H1 (cell line): ENCODE measurements at regions not wholly inside any gene's neighbourhood (a gene's known extent, or its start where the extent isn't known, plus 50 kb on each side); places are given as distances from the start of the nearest gene placed in this dataset.

Experiments
- EZH2 ChIP-seq: fragments of 200-600 bp; sonication (generic); IDR thresholded peaks from 2 replicates; pipeline ENCODE4 v1.7.1; 2012; ENCODE audit warnings: low read depth, mild to moderate bottlenecking, moderate library complexity, low read length, inconsistent platforms; ENCODE audit not compliant: severe bottlenecking
- FOSL1 ChIP-seq: IDR thresholded peaks from 2 replicates; pipeline ENCODE4 v1.6.1; 2011; ENCODE audit warnings: mild to moderate bottlenecking, low read depth, low read length, moderate library complexity; ENCODE audit not compliant: insufficient read depth
- HDAC6 ChIP-seq: IDR thresholded peaks from one replicate; pipeline ENCODE4 v1.7.1; 2012; ENCODE audit warnings: low read depth, mild to moderate bottlenecking, inconsistent platforms, low read length, moderate library complexity
- JUND ChIP-seq: IDR thresholded peaks from 2 replicates; pipeline ENCODE4 v1.6.1; 2011; ENCODE audit warnings: mild to moderate bottlenecking, improper control_type of control experiment, low read length
- POLR2A ChIP-seq, 2 experiments: IDR thresholded peaks; 1 replicate in 1 of 2; 2 replicates in 1 of 2; pipeline ENCODE4 v1.6.1; 2011; ENCODE audit warnings: low read depth in 2 of 2, low read length in 2 of 2, mild to moderate bottlenecking in 2 of 2; ENCODE audit errors: control extremely low read depth in 1 of 2
- POLR2AphosphoS5 ChIP-seq: IDR thresholded peaks from 2 replicates; pipeline ENCODE4 v1.6.1; 2011; ENCODE audit warnings: low read depth, low read length
- RAD21 ChIP-seq, 2 experiments: IDR thresholded peaks in 1 of 2; conservative IDR thresholded peaks in 1 of 2; 2 replicates each; pipeline ENCODE4 v1.6.1; 2011; ENCODE audit warnings: low read depth in 2 of 2, low read length in 2 of 2, improper control_type of control experiment in 1 of 2, inconsistent platforms in 1 of 2, mild to moderate bottlenecking in 1 of 2, moderate library complexity in 1 of 2
- SRF ChIP-seq: IDR thresholded peaks from 2 replicates; pipeline ENCODE4 v1.6.1; 2011; ENCODE audit warnings: mild to moderate bottlenecking, low read depth, low read length, moderate library complexity
- TF ChIP-seq, protein P1 (sequence below): IDR thresholded peaks from 2 replicates; pipeline ENCODE4 v1.6.1; 2011; ENCODE audit warnings: low read length, improper control_type of control experiment
- TF ChIP-seq, protein P2 (sequence below), 3 experiments: IDR thresholded peaks; 1 replicate in 2 of 3; 2 replicates in 1 of 3; pipeline versions ENCODE4 v1.5.1 to v1.6.1; 2011; ENCODE audit warnings: low read length in 3 of 3, mild to moderate bottlenecking in 3 of 3, inconsistent platforms in 2 of 3, low read depth in 1 of 3, moderate library complexity in 1 of 3; ENCODE audit not compliant: insufficient read depth in 1 of 3; ENCODE audit errors: control extremely low read depth in 1 of 3
- TF ChIP-seq, protein P3 (sequence below): IDR thresholded peaks from 2 replicates; pipeline ENCODE4 v1.6.1; 2011; ENCODE audit warnings: low read depth, mild to moderate bottlenecking, low read length; ENCODE audit not compliant: insufficient read depth

DNA sequence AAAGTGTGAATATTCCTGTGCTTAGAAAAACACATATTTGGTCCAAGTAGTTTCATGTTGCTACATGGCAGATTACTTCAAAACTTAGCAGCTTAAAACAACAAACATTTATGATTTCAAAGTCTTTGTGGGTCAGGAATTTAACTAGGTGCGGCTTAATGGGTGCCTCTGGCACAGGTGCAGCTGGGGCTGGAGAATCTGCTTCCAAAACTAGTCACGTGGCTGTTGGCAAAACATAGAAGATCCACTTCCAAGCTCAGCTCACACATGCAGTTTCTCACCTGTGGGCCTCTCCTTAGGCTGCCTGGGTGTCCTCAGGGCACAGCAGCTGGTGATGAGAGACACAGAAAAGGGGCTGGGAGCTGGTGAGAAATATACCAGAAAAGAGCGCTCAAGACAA, 263.4 kb downstream of the TTLL7 start:
- TF ChIP-seq POLR2A (IDR thresholded peaks at IDR 0.05; ENCODE audit: control extremely low read depth in 1 of 2, low read depth in 2 of 2, low read length in 2 of 2) = no peak
- TF ChIP-seq, protein P1, sequence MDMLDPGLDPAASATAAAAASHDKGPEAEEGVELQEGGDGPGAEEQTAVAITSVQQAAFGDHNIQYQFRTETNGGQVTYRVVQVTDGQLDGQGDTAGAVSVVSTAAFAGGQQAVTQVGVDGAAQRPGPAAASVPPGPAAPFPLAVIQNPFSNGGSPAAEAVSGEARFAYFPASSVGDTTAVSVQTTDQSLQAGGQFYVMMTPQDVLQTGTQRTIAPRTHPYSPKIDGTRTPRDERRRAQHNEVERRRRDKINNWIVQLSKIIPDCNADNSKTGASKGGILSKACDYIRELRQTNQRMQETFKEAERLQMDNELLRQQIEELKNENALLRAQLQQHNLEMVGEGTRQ = no peak
- no peak for TF ChIP-seq JUND
- TF ChIP-seq, protein P2, sequence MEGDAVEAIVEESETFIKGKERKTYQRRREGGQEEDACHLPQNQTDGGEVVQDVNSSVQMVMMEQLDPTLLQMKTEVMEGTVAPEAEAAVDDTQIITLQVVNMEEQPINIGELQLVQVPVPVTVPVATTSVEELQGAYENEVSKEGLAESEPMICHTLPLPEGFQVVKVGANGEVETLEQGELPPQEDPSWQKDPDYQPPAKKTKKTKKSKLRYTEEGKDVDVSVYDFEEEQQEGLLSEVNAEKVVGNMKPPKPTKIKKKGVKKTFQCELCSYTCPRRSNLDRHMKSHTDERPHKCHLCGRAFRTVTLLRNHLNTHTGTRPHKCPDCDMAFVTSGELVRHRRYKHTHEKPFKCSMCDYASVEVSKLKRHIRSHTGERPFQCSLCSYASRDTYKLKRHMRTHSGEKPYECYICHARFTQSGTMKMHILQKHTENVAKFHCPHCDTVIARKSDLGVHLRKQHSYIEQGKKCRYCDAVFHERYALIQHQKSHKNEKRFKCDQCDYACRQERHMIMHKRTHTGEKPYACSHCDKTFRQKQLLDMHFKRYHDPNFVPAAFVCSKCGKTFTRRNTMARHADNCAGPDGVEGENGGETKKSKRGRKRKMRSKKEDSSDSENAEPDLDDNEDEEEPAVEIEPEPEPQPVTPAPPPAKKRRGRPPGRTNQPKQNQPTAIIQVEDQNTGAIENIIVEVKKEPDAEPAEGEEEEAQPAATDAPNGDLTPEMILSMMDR (IDR thresholded peaks at IDR 0.05; ENCODE audit: control extremely low read depth in 1 of 3, insufficient read depth in 1 of 3, low read depth in 1 of 3, low read length in 3 of 3) = no peak
- TF ChIP-seq FOSL1 = no peak
- TF ChIP-seq EZH2 = no peak
- TF ChIP-seq, protein P3, sequence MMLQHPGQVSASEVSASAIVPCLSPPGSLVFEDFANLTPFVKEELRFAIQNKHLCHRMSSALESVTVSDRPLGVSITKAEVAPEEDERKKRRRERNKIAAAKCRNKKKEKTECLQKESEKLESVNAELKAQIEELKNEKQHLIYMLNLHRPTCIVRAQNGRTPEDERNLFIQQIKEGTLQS = no peak
- no peak for TF ChIP-seq SRF
- TF ChIP-seq POLR2AphosphoS5 = no peak
- TF ChIP-seq RAD21 (IDR thresholded peaks at IDR 0.05 in 1 of 2, conservative IDR thresholded peaks at IDR 0.05 in 1 of 2; ENCODE audit: low read depth in 2 of 2, low read length in 2 of 2) = no peak
- no peak for TF ChIP-seq HDAC6
